Testis (tissue), 2 donors: ENCODE measurements at regions not wholly inside any gene's neighbourhood (a gene's known extent, or its start where the extent isn't known, plus 50 kb on each side); places are given as distances from the start of the nearest gene placed in this dataset.

ENCODE experiments used
- POLR2A ChIP-seq: fragments of 450-650 bp; IDR thresholded peaks from one replicate; pipeline ENCODE4 v1.6.1; 2017; ENCODE audit warnings: antibody characterized with exemption, mild to moderate bottlenecking, moderate library complexity
- TF ChIP-seq, protein P1 (sequence below), 3 experiments: fragments of 450-650 bp in 2 of 3; fragments of 200-600 bp in 1 of 3; sonication (generic) in 1 of 3; IDR thresholded peaks; one replicate each; pipeline ENCODE4 v1.5.1; 2016 to 2019; ENCODE audit warnings: antibody characterized with exemption in 3 of 3, mild to moderate bottlenecking in 2 of 3, moderate library complexity in 1 of 3

DNA sequence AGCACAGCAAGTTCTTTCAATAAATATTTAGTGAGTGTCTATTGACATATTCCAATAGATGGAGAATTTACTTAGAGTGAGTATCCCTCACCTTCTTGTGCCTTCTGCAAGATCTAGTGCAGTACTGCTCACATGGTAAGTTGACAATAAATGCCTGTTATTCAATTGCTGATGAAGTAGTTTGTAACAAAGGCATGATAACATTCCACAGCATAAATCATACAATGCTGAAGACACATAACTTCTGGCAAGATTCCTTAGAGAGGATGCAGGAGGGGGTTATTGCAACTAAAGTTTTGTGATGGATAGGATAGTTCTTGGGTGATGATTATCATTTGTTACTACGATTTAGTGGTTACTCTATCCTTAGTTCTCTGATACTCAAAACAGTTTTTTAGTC, 112.2 kb upstream of the RBMS3 start:
- TF ChIP-seq, protein P1, sequence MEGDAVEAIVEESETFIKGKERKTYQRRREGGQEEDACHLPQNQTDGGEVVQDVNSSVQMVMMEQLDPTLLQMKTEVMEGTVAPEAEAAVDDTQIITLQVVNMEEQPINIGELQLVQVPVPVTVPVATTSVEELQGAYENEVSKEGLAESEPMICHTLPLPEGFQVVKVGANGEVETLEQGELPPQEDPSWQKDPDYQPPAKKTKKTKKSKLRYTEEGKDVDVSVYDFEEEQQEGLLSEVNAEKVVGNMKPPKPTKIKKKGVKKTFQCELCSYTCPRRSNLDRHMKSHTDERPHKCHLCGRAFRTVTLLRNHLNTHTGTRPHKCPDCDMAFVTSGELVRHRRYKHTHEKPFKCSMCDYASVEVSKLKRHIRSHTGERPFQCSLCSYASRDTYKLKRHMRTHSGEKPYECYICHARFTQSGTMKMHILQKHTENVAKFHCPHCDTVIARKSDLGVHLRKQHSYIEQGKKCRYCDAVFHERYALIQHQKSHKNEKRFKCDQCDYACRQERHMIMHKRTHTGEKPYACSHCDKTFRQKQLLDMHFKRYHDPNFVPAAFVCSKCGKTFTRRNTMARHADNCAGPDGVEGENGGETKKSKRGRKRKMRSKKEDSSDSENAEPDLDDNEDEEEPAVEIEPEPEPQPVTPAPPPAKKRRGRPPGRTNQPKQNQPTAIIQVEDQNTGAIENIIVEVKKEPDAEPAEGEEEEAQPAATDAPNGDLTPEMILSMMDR (IDR thresholded peaks at IDR 0.05), result no peak
- TF ChIP-seq POLR2A, result no peak
